HCT116 (cell line): ENCODE measurements at regions not wholly inside any gene's neighbourhood (a gene's known extent, or its start where the extent isn't known, plus 50 kb on each side); places are given as distances from the start of the nearest gene placed in this dataset.

ENCODE experiments used
- ATAC-seq: fragments of 200-7000 bp; cut with Tn5 transposase; 2 replicates; pipeline ENCODE4 v1.9.1; 2020; ENCODE audit warnings: mild to moderate bottlenecking, moderate library complexity
- BruUV-seq: library from RNA; stranded (reverse); fragments of 400-500 nt; replicated peaks from 2 replicates; lab custom pipeline; 2021; lab: Mats Ljungman, UMichigan
- CTCF ChIA-PET: fragments of 300-600 bp; sonication (Branson Sonifier 250); formaldehyde crosslinking; loops from one replicate; lab custom pipeline; 2021; ENCODE audit warnings: antibody characterized with exemption; lab: Charles Lee
- POLR2A ChIA-PET: fragments of 300-600, 350-600 bp; sonication (Branson Sonifier 250); formaldehyde crosslinking; loops from one replicate; lab custom pipeline; 2021; ENCODE audit warnings: antibody characterized with exemption; lab: Charles Lee
- RAD21 ChIA-PET, 2 experiments: fragments of 300-600 bp; sonication (Branson Sonifier 250); formaldehyde crosslinking; loops; one replicate each; lab custom pipeline; 2023; ENCODE audit warnings: low total read pairs in 2 of 2; ENCODE audit not compliant: uncharacterized antibody in 2 of 2, unreplicated experiment in 2 of 2, low non-redundant PET in 1 of 2; lab: Charles Lee
- DNase-seq: peaks from one replicate; pipeline ENCODE4 v3.0.0-alpha.2; 2010; ENCODE audit warnings: low read depth, low spot score
- H2AFZ ChIP-seq: fragments of 200-600 bp; shearing (Covaris generic), sonication (generic); 2 replicates; pipeline ENCODE4 v1.6.1; 2017; ENCODE audit warnings: low read depth, mixed run types, mixed read lengths, antibody characterized with exemption, low read length; ENCODE audit not compliant: poor library complexity, severe bottlenecking
- H3K27ac ChIP-seq: 2 replicates; pipeline ENCODE4 v1.5.1; 2012; ENCODE audit warnings: low read depth, low read length
- H3K27me3 ChIP-seq: fragments of 200-600 bp; sonication (generic); 2 replicates; pipeline ENCODE4 v1.6.1; 2016; ENCODE audit warnings: mixed run types, low read length, mixed read lengths; ENCODE audit not compliant: insufficient read depth
- H3K36me3 ChIP-seq, 2 experiments: fragments of 200-500 bp in 1 of 2; fragments of 200-600 bp in 1 of 2; sonication (Bioruptor generic) in 1 of 2; sonication (generic) in 1 of 2; 2 replicates each; pipeline versions ENCODE4 v1.5.1 to v1.6.1; 2014 to 2016; ENCODE audit warnings: low read length in 2 of 2, inconsistent platforms in 1 of 2, mixed read lengths in 1 of 2, mixed run types in 1 of 2; ENCODE audit not compliant: insufficient read depth in 2 of 2, control insufficient read depth in 1 of 2
- H3K4me1 ChIP-seq, 2 experiments: fragments of 200-600 bp in 1 of 2; sonication (generic) in 1 of 2; 2 replicates each; pipeline versions ENCODE4 v1.5.1 to v1.6.1; 2012 to 2017; ENCODE audit warnings: low read length in 2 of 2, inconsistent platforms in 1 of 2, mild to moderate bottlenecking in 1 of 2, mixed read lengths in 1 of 2, mixed run types in 1 of 2, moderate library complexity in 1 of 2; ENCODE audit not compliant: insufficient read depth in 2 of 2, control insufficient read depth in 1 of 2
- H3K4me2 ChIP-seq: fragments of 200-600 bp; sonication (generic); 2 replicates; pipeline ENCODE4 v1.6.1; 2017; ENCODE audit warnings: mixed run types, low read length, mixed read lengths
- H3K4me3 ChIP-seq, 2 experiments: fragments of 200-600 bp in 1 of 2; sonication (generic) in 1 of 2; replicated peaks in 1 of 2; 2 replicates each; pipeline ENCODE4 v1.5.1; 2011 to 2016; ENCODE audit warnings: low read length in 2 of 2, control low read depth in 1 of 2, low read depth in 1 of 2, mild to moderate bottlenecking in 1 of 2, mixed read lengths in 1 of 2, mixed run types in 1 of 2
- H3K79me2 ChIP-seq: fragments of 200-600 bp; sonication (generic); 2 replicates; pipeline ENCODE4 v1.6.1; 2017; ENCODE audit warnings: mild to moderate bottlenecking, mixed run types, low read length, moderate library complexity, mixed read lengths; ENCODE audit not compliant: insufficient read depth
- H3K9ac ChIP-seq: fragments of 200-600 bp; sonication (generic); 2 replicates; pipeline ENCODE4 v1.6.1; 2016; ENCODE audit warnings: low read length, mixed read lengths
- H3K9me2 ChIP-seq: fragments of 200-600 bp; sonication (generic), shearing (Covaris generic); 2 replicates; pipeline ENCODE4 v1.6.1; 2017; ENCODE audit warnings: mixed run types, mild to moderate bottlenecking, moderate library complexity; ENCODE audit not compliant: insufficient read depth
- H3K9me3 ChIP-seq, 2 experiments: fragments of 200-500 bp in 1 of 2; fragments of 200-600 bp in 1 of 2; sonication (Bioruptor generic) in 1 of 2; sonication (generic) in 1 of 2; 2 replicates each; pipeline ENCODE4 v1.6.1; 2014 to 2017; ENCODE audit warnings: low read length in 2 of 2, mixed read lengths in 2 of 2, inconsistent platforms in 1 of 2, low read depth in 1 of 2, mild to moderate bottlenecking in 1 of 2, mixed run types in 1 of 2, moderate library complexity in 1 of 2; ENCODE audit not compliant: control insufficient read depth in 1 of 2, insufficient read depth in 1 of 2
- H4K20me1 ChIP-seq: fragments of 200-600 bp; sonication (generic), shearing (Covaris generic); 2 replicates; pipeline ENCODE4 v1.6.1; 2017; ENCODE audit warnings: mixed run types, mild to moderate bottlenecking, moderate library complexity; ENCODE audit not compliant: insufficient read depth
- CBX3 ChIP-seq: IDR thresholded peaks from 2 replicates; pipeline ENCODE4 v1.6.1; 2012; ENCODE audit warnings: low read depth
- ELF1 ChIP-seq: IDR thresholded peaks from 2 replicates; pipeline ENCODE4 v1.6.1; 2012; ENCODE audit warnings: low read depth, borderline replicate concordance
- EZH2 ChIP-seq: fragments of 200-600 bp; sonication (generic); IDR thresholded peaks from 2 replicates; pipeline ENCODE4 v1.6.1; 2017; ENCODE audit warnings: antibody characterized with exemption, mixed run types
- EZH2phosphoT487 ChIP-seq: fragments of 200-600 bp; IDR thresholded peaks from 2 replicates; pipeline ENCODE4 v1.6.1; 2018; ENCODE audit warnings: antibody characterized with exemption, borderline replicate concordance
- JUND ChIP-seq: IDR thresholded peaks from 2 replicates; pipeline ENCODE4 v1.6.1; 2012
- SRF ChIP-seq: IDR thresholded peaks from 2 replicates; pipeline ENCODE4 v1.6.1; 2012; ENCODE audit warnings: low read depth
- TCF7L2 ChIP-seq: IDR thresholded peaks from 2 replicates; pipeline ENCODE4 v1.7.0; 2011; ENCODE audit warnings: borderline replicate concordance, inconsistent platforms; ENCODE audit not compliant: insufficient read depth, insufficient read length; ENCODE audit errors: extremely low read depth
- ZFX ChIP-seq: fragments of 450-650 bp; IDR thresholded peaks from 2 replicates; pipeline ENCODE4 v1.6.1; 2017
- ZNF274 ChIP-seq: fragments of 200-500 bp; sonication (Bioruptor generic); IDR thresholded peaks from 2 replicates; pipeline ENCODE4 v1.6.1; 2014; ENCODE audit warnings: mild to moderate bottlenecking, low read depth, low read length, inconsistent platforms
- intact Hi-C: fragments of 100-400 bp; cut with micrococcal nuclease; formaldehyde crosslinking; loops from 2 replicates; pipeline ENCODE4 v1.10.0; 2022
- TF ChIP-seq, protein P1 (sequence below): IDR thresholded peaks from 2 replicates; pipeline ENCODE4 v1.6.1; 2011; ENCODE audit warnings: mild to moderate bottlenecking, low read length, moderate library complexity; ENCODE audit not compliant: insufficient replicate concordance; ENCODE audit errors: extremely low read depth
- TF ChIP-seq, protein P2 (sequence below), 3 experiments: fragments of 200-600 bp in 1 of 3; sonication (generic) in 1 of 3; IDR thresholded peaks in 2 of 3; conservative IDR thresholded peaks in 1 of 3; 2 replicates each; pipeline ENCODE4 v1.5.1; 2012 to 2017; ENCODE audit warnings: low read depth in 2 of 3, low read length in 2 of 3, antibody characterized with exemption in 1 of 3, borderline replicate concordance in 1 of 3, control low read depth in 1 of 3, mild to moderate bottlenecking in 1 of 3, mixed read lengths in 1 of 3, mixed run types in 1 of 3, moderate library complexity in 1 of 3; ENCODE audit not compliant: insufficient read depth in 1 of 3
- TF ChIP-seq, protein P3 (sequence below): IDR thresholded peaks from 2 replicates; pipeline ENCODE4 v1.6.1; 2012; ENCODE audit warnings: low read depth

DNA sequence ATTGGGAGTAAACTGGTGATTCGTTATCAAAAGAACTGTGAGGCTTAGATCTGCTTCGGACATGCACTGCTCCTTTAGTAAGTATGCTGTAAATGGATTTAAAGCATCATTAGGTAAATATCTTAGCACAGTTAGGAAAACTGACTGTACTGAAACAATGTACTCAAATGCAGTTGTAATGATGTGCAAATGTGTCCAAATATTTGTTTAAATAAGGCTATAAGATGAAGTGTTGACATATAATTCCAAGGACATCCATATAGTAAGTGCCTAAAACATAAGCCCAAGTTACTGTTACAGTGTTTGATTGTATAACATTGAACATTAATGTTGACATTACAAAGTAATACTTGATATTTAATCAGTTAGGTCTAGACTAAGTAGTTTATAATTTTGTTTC is 512.5 kb upstream of the CDH18 start:
- Histone ChIP-seq H4K20me1 (no peaks in the 10 kb centered on the region), H3K27me3 (no peaks in the 10 kb centered on the region), H3K9ac (no peak overlapping the region), H3K4me1 (no peaks in the 10 kb centered on the region), H3K4me3 (no peak overlapping the region), H3K27ac (no peak overlapping the region), H2AFZ (no peak overlapping the region), H3K9me3 (peaks cover 8 to 12% of the 10 kb centered on the region in 2 experiments; a peak in 2 of 4 replicates), H3K4me2 (no peak overlapping the region), H3K79me2 (no peaks in the 10 kb centered on the region), H3K9me2 (no peaks in the 10 kb centered on the region), H3K36me3 (no peaks in the 10 kb centered on the region; a peak in 1 of 4 replicates)
- DNase-seq (no peak), ATAC-seq (no peak)
- RAD21 ChIA-PET = no interaction called here
- intact Hi-C loops = no loop called here
- BruUV-seq = no TSS peak
- POLR2A ChIA-PET = no interaction called here
- CTCF ChIA-PET = no interaction called here
- TF ChIP-seq ZFX (no peak), ELF1 (no peak), ZNF274 (no peak), JUND (no peak), EZH2 (no peak), EZH2phosphoT487 (no peak)
- TF ChIP-seq, protein P1, sequence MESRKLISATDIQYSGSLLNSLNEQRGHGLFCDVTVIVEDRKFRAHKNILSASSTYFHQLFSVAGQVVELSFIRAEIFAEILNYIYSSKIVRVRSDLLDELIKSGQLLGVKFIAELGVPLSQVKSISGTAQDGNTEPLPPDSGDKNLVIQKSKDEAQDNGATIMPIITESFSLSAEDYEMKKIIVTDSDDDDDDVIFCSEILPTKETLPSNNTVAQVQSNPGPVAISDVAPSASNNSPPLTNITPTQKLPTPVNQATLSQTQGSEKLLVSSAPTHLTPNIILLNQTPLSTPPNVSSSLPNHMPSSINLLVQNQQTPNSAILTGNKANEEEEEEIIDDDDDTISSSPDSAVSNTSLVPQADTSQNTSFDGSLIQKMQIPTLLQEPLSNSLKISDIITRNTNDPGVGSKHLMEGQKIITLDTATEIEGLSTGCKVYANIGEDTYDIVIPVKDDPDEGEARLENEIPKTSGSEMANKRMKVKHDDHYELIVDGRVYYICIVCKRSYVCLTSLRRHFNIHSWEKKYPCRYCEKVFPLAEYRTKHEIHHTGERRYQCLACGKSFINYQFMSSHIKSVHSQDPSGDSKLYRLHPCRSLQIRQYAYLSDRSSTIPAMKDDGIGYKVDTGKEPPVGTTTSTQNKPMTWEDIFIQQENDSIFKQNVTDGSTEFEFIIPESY = no peak

DNA sequence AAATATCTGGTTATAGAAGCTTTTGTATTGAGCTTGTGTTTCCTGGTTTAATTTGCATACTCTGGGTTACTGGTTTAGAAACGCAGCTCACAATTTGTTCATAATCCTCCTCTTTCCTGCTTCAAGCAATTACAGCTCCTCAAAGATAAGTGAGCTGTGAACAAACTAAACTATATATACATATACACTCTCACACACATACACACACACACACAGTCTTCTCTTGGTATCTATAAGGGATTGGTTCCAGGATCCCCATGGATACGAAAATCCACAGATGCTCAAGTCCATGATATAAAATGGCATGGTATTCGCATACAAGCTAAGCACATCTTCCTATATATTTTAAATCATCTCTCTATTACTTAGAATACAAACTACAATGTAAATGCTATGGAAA is 510.9 kb upstream of the CDH18 start:
- intact Hi-C loops = no loop called here
- H3K27ac ChIP-seq = no peak overlapping the region
- H3K9ac ChIP-seq = no peak overlapping the region

More for the DNA sequence above, 510.9 kb upstream of the CDH18 start:
- no peak overlapping the region for H3K4me3 ChIP-seq
- no peak overlapping the region for H2AFZ ChIP-seq
- H3K79me2 ChIP-seq = no peaks in the 10 kb centered on the region
- no peak for ATAC-seq
- TF ChIP-seq SRF (no peak), TCF7L2 (no peak), CBX3 (no peak)
- TF ChIP-seq, protein P2, sequence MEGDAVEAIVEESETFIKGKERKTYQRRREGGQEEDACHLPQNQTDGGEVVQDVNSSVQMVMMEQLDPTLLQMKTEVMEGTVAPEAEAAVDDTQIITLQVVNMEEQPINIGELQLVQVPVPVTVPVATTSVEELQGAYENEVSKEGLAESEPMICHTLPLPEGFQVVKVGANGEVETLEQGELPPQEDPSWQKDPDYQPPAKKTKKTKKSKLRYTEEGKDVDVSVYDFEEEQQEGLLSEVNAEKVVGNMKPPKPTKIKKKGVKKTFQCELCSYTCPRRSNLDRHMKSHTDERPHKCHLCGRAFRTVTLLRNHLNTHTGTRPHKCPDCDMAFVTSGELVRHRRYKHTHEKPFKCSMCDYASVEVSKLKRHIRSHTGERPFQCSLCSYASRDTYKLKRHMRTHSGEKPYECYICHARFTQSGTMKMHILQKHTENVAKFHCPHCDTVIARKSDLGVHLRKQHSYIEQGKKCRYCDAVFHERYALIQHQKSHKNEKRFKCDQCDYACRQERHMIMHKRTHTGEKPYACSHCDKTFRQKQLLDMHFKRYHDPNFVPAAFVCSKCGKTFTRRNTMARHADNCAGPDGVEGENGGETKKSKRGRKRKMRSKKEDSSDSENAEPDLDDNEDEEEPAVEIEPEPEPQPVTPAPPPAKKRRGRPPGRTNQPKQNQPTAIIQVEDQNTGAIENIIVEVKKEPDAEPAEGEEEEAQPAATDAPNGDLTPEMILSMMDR (IDR thresholded peaks at IDR 0.05 in 2 of 3, conservative IDR thresholded peaks at IDR 0.05 in 1 of 3; ENCODE audit: borderline replicate concordance in 1 of 3, insufficient read depth in 1 of 3, low read depth in 2 of 3, low read length in 2 of 3) = no peak
- TF ChIP-seq, protein P3, sequence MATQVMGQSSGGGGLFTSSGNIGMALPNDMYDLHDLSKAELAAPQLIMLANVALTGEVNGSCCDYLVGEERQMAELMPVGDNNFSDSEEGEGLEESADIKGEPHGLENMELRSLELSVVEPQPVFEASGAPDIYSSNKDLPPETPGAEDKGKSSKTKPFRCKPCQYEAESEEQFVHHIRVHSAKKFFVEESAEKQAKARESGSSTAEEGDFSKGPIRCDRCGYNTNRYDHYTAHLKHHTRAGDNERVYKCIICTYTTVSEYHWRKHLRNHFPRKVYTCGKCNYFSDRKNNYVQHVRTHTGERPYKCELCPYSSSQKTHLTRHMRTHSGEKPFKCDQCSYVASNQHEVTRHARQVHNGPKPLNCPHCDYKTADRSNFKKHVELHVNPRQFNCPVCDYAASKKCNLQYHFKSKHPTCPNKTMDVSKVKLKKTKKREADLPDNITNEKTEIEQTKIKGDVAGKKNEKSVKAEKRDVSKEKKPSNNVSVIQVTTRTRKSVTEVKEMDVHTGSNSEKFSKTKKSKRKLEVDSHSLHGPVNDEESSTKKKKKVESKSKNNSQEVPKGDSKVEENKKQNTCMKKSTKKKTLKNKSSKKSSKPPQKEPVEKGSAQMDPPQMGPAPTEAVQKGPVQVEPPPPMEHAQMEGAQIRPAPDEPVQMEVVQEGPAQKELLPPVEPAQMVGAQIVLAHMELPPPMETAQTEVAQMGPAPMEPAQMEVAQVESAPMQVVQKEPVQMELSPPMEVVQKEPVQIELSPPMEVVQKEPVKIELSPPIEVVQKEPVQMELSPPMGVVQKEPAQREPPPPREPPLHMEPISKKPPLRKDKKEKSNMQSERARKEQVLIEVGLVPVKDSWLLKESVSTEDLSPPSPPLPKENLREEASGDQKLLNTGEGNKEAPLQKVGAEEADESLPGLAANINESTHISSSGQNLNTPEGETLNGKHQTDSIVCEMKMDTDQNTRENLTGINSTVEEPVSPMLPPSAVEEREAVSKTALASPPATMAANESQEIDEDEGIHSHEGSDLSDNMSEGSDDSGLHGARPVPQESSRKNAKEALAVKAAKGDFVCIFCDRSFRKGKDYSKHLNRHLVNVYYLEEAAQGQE = no peak
- H3K27me3 ChIP-seq = no peaks in the 10 kb centered on the region
- H4K20me1 ChIP-seq = no peaks in the 10 kb centered on the region
- no peak for DNase-seq
- ChIA-PET POLR2A (no interaction called here), RAD21 (no interaction called here), CTCF (no interaction called here)
- H3K9me2 ChIP-seq = no peaks in the 10 kb centered on the region
- H3K4me2 ChIP-seq = no peak overlapping the region
- no TSS peak for BruUV-seq
- H3K36me3 ChIP-seq = no peaks in the 10 kb centered on the region; a peak in 1 of 4 replicates
- peaks cover 13 to 15% of the 10 kb centered on the region in 2 experiments; a peak in 2 of 4 replicates for H3K9me3 ChIP-seq
- no peaks in the 10 kb centered on the region for H3K4me1 ChIP-seq
